H1 (cell line): ENCODE measurements at regions not wholly inside any gene's neighbourhood (a gene's known extent, or its start where the extent isn't known, plus 50 kb on each side); places are given as distances from the start of the nearest gene placed in this dataset.

Source experiments
- CTCF ChIA-PET: fragments of 300-600 bp; sonication (Branson Sonifier 250); formaldehyde crosslinking; loops from one replicate; lab custom pipeline; 2021; ENCODE audit not compliant: partially characterized antibody; lab: Charles Lee
- POLR2A ChIA-PET: fragments of 300-600 bp; sonication (Branson Sonifier 250); formaldehyde crosslinking; loops from one replicate; lab custom pipeline; 2021; ENCODE audit warnings: inconsistent platforms; ENCODE audit not compliant: partially characterized antibody; lab: Charles Lee
- DNase-seq, 2 experiments: peaks; one replicate each; pipeline versions ENCODE4 v3.0.0 to v3.0.0-alpha.2; 2010 to 2022; ENCODE audit warnings: low spot score in 2 of 2, low read depth in 1 of 2, mixed read lengths in 1 of 2
- FAIRE-seq: peaks from 2 replicates; lab custom pipeline; 2011; peaks lifted over from hg19 to GRCh38; lab: Jason Lieb, UNC
- H2AFZ ChIP-seq: 2 replicates; pipeline ENCODE4 v1.8.1; 2012; ENCODE audit warnings: low read length, inconsistent platforms
- H2AK5ac ChIP-seq: 2 replicates; pipeline ENCODE4 v1.6.1; 2013; ENCODE audit warnings: low read depth, low read length
- H2BK120ac ChIP-seq: replicated peaks from 2 replicates; pipeline ENCODE3; 2013; ENCODE audit warnings: low read depth, low read length, inconsistent platforms
- H2BK12ac ChIP-seq: 2 replicates; pipeline ENCODE4 v1.6.1; 2013; ENCODE audit warnings: low read depth, low read length
- H2BK15ac ChIP-seq: 2 replicates; pipeline ENCODE4 v1.6.1; 2013; ENCODE audit warnings: low read length
- H2BK20ac ChIP-seq: 2 replicates; pipeline ENCODE4 v1.6.1; 2013; ENCODE audit warnings: low read length
- H2BK5ac ChIP-seq: 2 replicates; pipeline ENCODE4 v1.6.1; 2013; ENCODE audit warnings: low read depth, low read length
- H3K14ac ChIP-seq: 2 replicates; pipeline ENCODE4 v1.6.1; 2013; ENCODE audit warnings: inconsistent platforms; ENCODE audit not compliant: insufficient read length
- H3K18ac ChIP-seq: 2 replicates; pipeline ENCODE4 v1.6.1; 2013; ENCODE audit warnings: low read length; ENCODE audit errors: extremely low read depth
- H3K23ac ChIP-seq: 2 replicates; pipeline ENCODE4 v1.6.1; 2013; ENCODE audit warnings: inconsistent platforms; ENCODE audit not compliant: insufficient read length
- H3K23me2 ChIP-seq: 2 replicates; pipeline ENCODE4 v1.6.1; 2013; ENCODE audit warnings: low read depth, low read length
- H3K27ac ChIP-seq: 2 replicates; pipeline ENCODE4 v1.6.1; 2011; ENCODE audit warnings: low read depth, low read length, inconsistent platforms
- H3K27me3 ChIP-seq, 4 experiments: replicated peaks in 1 of 4; 1 replicate in 1 of 4; 2 replicates in 3 of 4; pipeline versions ENCODE4 v1.6.1 to v1.8.1; 2011 to 2013; ENCODE audit warnings: low read length in 3 of 4, mild to moderate bottlenecking in 3 of 4, inconsistent platforms in 2 of 4, mixed read lengths in 2 of 4, moderate library complexity in 1 of 4; ENCODE audit not compliant: control insufficient read depth in 3 of 4, insufficient read depth in 3 of 4; ENCODE audit errors: extremely low read depth in 1 of 4
- H3K36me3 ChIP-seq, 4 experiments: 2 replicates each; pipeline versions ENCODE4 v1.6.1 to v1.8.1; 2011 to 2013; ENCODE audit warnings: mild to moderate bottlenecking in 4 of 4, low read length in 3 of 4, moderate library complexity in 2 of 4, control low read depth in 1 of 4, inconsistent platforms in 1 of 4; ENCODE audit not compliant: insufficient read depth in 4 of 4, control insufficient read depth in 2 of 4
- H3K4ac ChIP-seq: replicated peaks from 2 replicates; pipeline ENCODE3; 2013; ENCODE audit warnings: low read length, low read depth, mixed read lengths, inconsistent platforms; ENCODE audit not compliant: insufficient read length
- H3K4me1 ChIP-seq, 4 experiments: replicated peaks in 1 of 4; 1 replicate in 1 of 4; 2 replicates in 3 of 4; pipeline versions ENCODE4 v1.6.1 to v1.8.1; 2011 to 2013; ENCODE audit warnings: low read length in 3 of 4, inconsistent platforms in 2 of 4, mixed read lengths in 1 of 4; ENCODE audit not compliant: insufficient read depth in 4 of 4, control insufficient read depth in 3 of 4
- H3K4me2 ChIP-seq, 2 experiments: 2 replicates each; pipeline versions ENCODE4 v1.6.1 to v1.8.1; 2011 to 2013; ENCODE audit warnings: low read depth in 2 of 2, low read length in 2 of 2, control low read depth in 1 of 2, inconsistent platforms in 1 of 2, mild to moderate bottlenecking in 1 of 2; ENCODE audit not compliant: insufficient read depth in 1 of 2
- H3K4me3 ChIP-seq, 4 experiments: fragments of 200-600, 300-600 bp in 1 of 4; sonication (generic), shearing (Covaris generic), sonication (Bioruptor Twin) in 1 of 4; 2 replicates each; pipeline versions ENCODE4 v1.5.1 to v1.8.1; 2011 to 2016; ENCODE audit warnings: low read length in 4 of 4, low read depth in 3 of 4, control low read depth in 2 of 4, inconsistent platforms in 2 of 4, mild to moderate bottlenecking in 2 of 4, mixed read lengths in 1 of 4, moderate library complexity in 1 of 4; ENCODE audit not compliant: insufficient read depth in 2 of 4; ENCODE audit errors: extremely low read depth in 1 of 4
- H3K56ac ChIP-seq: replicated peaks from 2 replicates; pipeline ENCODE3; 2013; ENCODE audit warnings: low read depth, mild to moderate bottlenecking, mixed read lengths, low read length, inconsistent platforms; ENCODE audit not compliant: insufficient read length
- H3K79me1 ChIP-seq: 2 replicates; pipeline ENCODE4 v1.6.1; 2013; ENCODE audit warnings: low read depth, low read length, control low read depth
- H3K79me2 ChIP-seq, 2 experiments: 2 replicates each; pipeline versions ENCODE4 v1.6.1 to v1.8.1; 2012 to 2013; ENCODE audit warnings: low read length in 2 of 2, mild to moderate bottlenecking in 2 of 2, inconsistent platforms in 1 of 2; ENCODE audit not compliant: insufficient read depth in 2 of 2, control insufficient read depth in 1 of 2
- H3K9ac ChIP-seq, 4 experiments: replicated peaks in 1 of 4; 1 replicate in 1 of 4; 2 replicates in 3 of 4; pipeline versions ENCODE4 v1.6.1 to v1.8.1; 2011 to 2013; ENCODE audit warnings: low read depth in 3 of 4, low read length in 3 of 4, control low read depth in 2 of 4, mild to moderate bottlenecking in 2 of 4, moderate library complexity in 2 of 4, inconsistent platforms in 1 of 4; ENCODE audit errors: extremely low read depth in 1 of 4
- H3K9me3 ChIP-seq, 2 experiments: 2 replicates each; pipeline versions ENCODE4 v1.6.1 to v1.8.1; 2012 to 2013; ENCODE audit warnings: mild to moderate bottlenecking in 2 of 2, moderate library complexity in 2 of 2, control low read depth in 1 of 2, inconsistent platforms in 1 of 2, low read depth in 1 of 2, low read length in 1 of 2, mixed read lengths in 1 of 2; ENCODE audit not compliant: insufficient read depth in 2 of 2
- H4K20me1 ChIP-seq, 2 experiments: replicated peaks in 1 of 2; 2 replicates each; pipeline versions ENCODE3 to v1.8.1; 2011 to 2013; ENCODE audit warnings: inconsistent platforms in 2 of 2, low read length in 2 of 2, mild to moderate bottlenecking in 1 of 2; ENCODE audit not compliant: insufficient read depth in 2 of 2, control insufficient read depth in 1 of 2
- H4K5ac ChIP-seq: 2 replicates; pipeline ENCODE4 v1.6.1; 2013; ENCODE audit warnings: low read length, low read depth, mixed read lengths, inconsistent platforms; ENCODE audit not compliant: insufficient read length
- H4K8ac ChIP-seq: 2 replicates; pipeline ENCODE4 v1.8.0; 2013; ENCODE audit warnings: mild to moderate bottlenecking, moderate library complexity, low read length, inconsistent platforms; ENCODE audit not compliant: insufficient read depth; ENCODE audit errors: extremely low read depth
- H4K91ac ChIP-seq: replicated peaks from 2 replicates; pipeline ENCODE3; 2013; ENCODE audit warnings: low read length, mixed read lengths, inconsistent platforms; ENCODE audit not compliant: insufficient read length
- BACH1 ChIP-seq: IDR thresholded peaks from 2 replicates; pipeline ENCODE4 v1.6.1; 2012; ENCODE audit warnings: low read length, improper control_type of control experiment
- CTBP2 ChIP-seq: IDR thresholded peaks from 2 replicates; pipeline ENCODE4 v1.7.0; 2011; ENCODE audit warnings: borderline replicate concordance, mild to moderate bottlenecking, moderate library complexity, mixed read lengths, low read length; ENCODE audit not compliant: insufficient read depth, insufficient read length
- KDM5A ChIP-seq: fragments of 200-600 bp; IDR thresholded peaks from 2 replicates; pipeline ENCODE4 v1.7.1; 2012; ENCODE audit warnings: mild to moderate bottlenecking, low read length, inconsistent platforms, mixed read lengths
- NANOG ChIP-seq: IDR thresholded peaks from 2 replicates; pipeline ENCODE4 v1.6.1; 2011; ENCODE audit warnings: low read length, low read depth, mild to moderate bottlenecking, inconsistent platforms; ENCODE audit not compliant: insufficient read depth, poor library complexity, severe bottlenecking
- NRF1 ChIP-seq: IDR thresholded peaks from 2 replicates; pipeline ENCODE4 v1.6.1; 2011; ENCODE audit warnings: mild to moderate bottlenecking, low read depth, low read length, improper control_type of control experiment
- RBBP5 ChIP-seq: IDR thresholded peaks from 2 replicates; pipeline ENCODE4 v1.7.1; 2012; ENCODE audit warnings: low read depth, mild to moderate bottlenecking, inconsistent platforms, low read length, moderate library complexity, borderline replicate concordance
- RFX5 ChIP-seq: IDR thresholded peaks from 2 replicates; pipeline ENCODE4 v1.6.1; 2011; ENCODE audit warnings: low read depth, low read length, improper control_type of control experiment, borderline replicate concordance
- SIN3A ChIP-seq, 2 experiments: IDR thresholded peaks in 1 of 2; conservative IDR thresholded peaks in 1 of 2; 2 replicates each; pipeline ENCODE4 v1.6.1; 2011 to 2012; ENCODE audit warnings: low read length in 2 of 2, improper control_type of control experiment in 1 of 2, low read depth in 1 of 2, mild to moderate bottlenecking in 1 of 2
- SIRT6 ChIP-seq: IDR thresholded peaks from one replicate; pipeline ENCODE4 v1.7.1; 2012; ENCODE audit warnings: low read length, inconsistent platforms
- TEAD4 ChIP-seq: IDR thresholded peaks from 2 replicates; pipeline ENCODE4 v1.6.1; 2012; ENCODE audit warnings: low read depth, low read length, inconsistent platforms, mixed read lengths
- WGBS, 2 experiments: shearing (Covaris generic) in 1 of 2; methylation state at CpG; one replicate each; pipeline versions ENCODE4 v1.1.6 to v1.1.7; 2013 to 2015; ENCODE audit warnings: low lambda C conversion rate in 2 of 2, mixed read lengths in 2 of 2, inconsistent platforms in 1 of 2, low coverage in 1 of 2, missing lambda C conversion rate in 1 of 2; ENCODE audit not compliant: insufficient replicate concordance in 2 of 2, insufficient coverage in 1 of 2, insufficient read length in 1 of 2; ENCODE audit errors: extremely low coverage in 1 of 2, missing lambda C conversion rate in 1 of 2; 5-methylcytosine and 5-hydroxymethylcytosine counted together
- TF ChIP-seq, protein P1 (sequence below): IDR thresholded peaks from 2 replicates; pipeline ENCODE4 v1.6.1; 2012; ENCODE audit warnings: inconsistent platforms

DNA sequence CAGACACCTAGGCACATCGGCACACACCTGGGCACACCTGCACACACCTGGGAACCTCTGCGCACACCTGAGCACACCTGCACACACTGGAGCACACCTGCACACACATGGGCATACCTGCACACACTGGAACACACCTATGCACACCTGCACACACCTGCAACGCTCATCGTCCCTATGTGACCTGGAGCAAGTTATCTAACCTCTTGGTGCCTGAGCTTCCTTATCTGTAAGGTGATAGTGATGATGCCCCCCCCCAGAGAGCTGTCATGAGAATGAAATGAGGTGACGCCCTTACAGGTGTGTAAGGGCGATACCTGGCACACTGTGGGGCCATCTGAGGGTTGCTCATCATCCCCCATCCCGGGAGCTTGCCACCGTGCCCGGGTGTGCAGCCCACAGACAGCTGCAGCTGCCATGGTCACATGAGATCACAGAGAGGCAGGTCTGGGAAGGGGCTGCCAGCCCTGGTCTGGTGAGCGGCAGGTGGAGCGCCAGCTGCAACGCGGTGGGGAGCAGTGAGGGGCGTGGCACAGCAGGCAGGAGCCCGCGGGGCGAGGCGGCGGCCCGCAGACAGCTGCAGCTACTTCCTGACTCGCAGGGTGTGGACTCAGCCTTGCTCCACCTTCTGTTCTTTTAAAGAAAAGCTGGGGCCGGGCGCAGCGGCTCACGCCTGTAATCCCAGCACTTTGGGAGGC lies 59.9 kb upstream of the FBRSL1 start:
- peak overlapping the region; percentile 62; the same call in 1 of the 2 replicates for H4K8ac ChIP-seq
- H2BK5ac ChIP-seq = peak overlapping the region; percentile 63; the same call in 1 of the 2 replicates
- H3K4ac ChIP-seq = peak overlapping the region; percentile 93
- H3K36me3 ChIP-seq = no peaks in the 10 kb centered on the region; a peak in 3 of 8 replicates
- 29% methylated on average over 25 of the region's 25 CpGs; no CpG with 5 or more reads in 1 of the 2 experiments for WGBS, 2 experiments
- no peaks in the 10 kb centered on the region for H3K79me1 ChIP-seq
- H3K4me3 ChIP-seq = peak overlapping the region in 1 of 4 experiments; percentile 9; a peak in 1 of 8 replicates
- H2BK12ac ChIP-seq = peak overlapping the region; percentile 81; the same call in 1 of the 2 replicates
- peaks cover 0 to 8% of the 10 kb centered on the region in 2 experiments for H4K20me1 ChIP-seq
- H3K23ac ChIP-seq = no peak overlapping the region
- peak overlapping the region; percentile 47 to 48; a peak in 3 of 4 replicates for H3K4me2 ChIP-seq
- peak in 1 of 2 experiments; percentile 61 for DNase-seq
- CTCF ChIA-PET = interaction anchor here (0.6 to 5.8 kb wide), 9 partner anchors 15 to 276 kb away, joined by 3 to 43 read pairs (median 4); no protein-coding TSS in a partner anchor
- no peak overlapping the region for H4K5ac ChIP-seq
- H2AFZ ChIP-seq = no peak overlapping the region
- H3K9me3 ChIP-seq = peaks cover 10 to 18% of the 10 kb centered on the region in 2 experiments; a peak in 3 of 4 replicates
- H3K9ac ChIP-seq = no peak overlapping the region
- H3K4me1 ChIP-seq = peaks cover 0 to 35% (median 21%) of the 10 kb centered on the region in 4 experiments; a peak in 6 of 7 replicates
- H3K79me2 ChIP-seq = no peaks in the 10 kb centered on the region
- peak overlapping the region; percentile 76 for H2BK120ac ChIP-seq
- H3K27me3 ChIP-seq = peaks cover 14 to 64% (median 58%) of the 10 kb centered on the region in 4 experiments
- POLR2A ChIA-PET = interaction anchor here (0.6 to 1.1 kb wide), 4 partner anchors 42 to 152 kb away, joined by 3 read pairs; no protein-coding TSS in a partner anchor
- peak overlapping the region; percentile 60 for H3K18ac ChIP-seq
- 0 out of 2 replicates have a peak overlapping the region, but pooled peaks have one; percentile 46 for H2BK15ac ChIP-seq
- H3K56ac ChIP-seq = no peak overlapping the region
- FAIRE-seq = no peak
- no peak overlapping the region for H3K14ac ChIP-seq
- no peaks in the 10 kb centered on the region for H3K23me2 ChIP-seq
- H2BK20ac ChIP-seq = peak overlapping the region; percentile 72; the same call in 1 of the 2 replicates
- no peak overlapping the region for H3K27ac ChIP-seq
- H4K91ac ChIP-seq = no peak overlapping the region
- no peak overlapping the region; the same call in 1 of the 2 replicates for H2AK5ac ChIP-seq
- TF ChIP-seq BACH1 = no peak
- TF ChIP-seq RBBP5 = no peak
- TF ChIP-seq, protein P1, sequence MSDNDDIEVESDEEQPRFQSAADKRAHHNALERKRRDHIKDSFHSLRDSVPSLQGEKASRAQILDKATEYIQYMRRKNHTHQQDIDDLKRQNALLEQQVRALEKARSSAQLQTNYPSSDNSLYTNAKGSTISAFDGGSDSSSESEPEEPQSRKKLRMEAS = peak; percentile 55; the same call in 1 of the 2 replicates
- TF ChIP-seq TEAD4 = no peak
- no peak for TF ChIP-seq SIRT6
- TF ChIP-seq RFX5 = no peak
- no peak for TF ChIP-seq KDM5A
- TF ChIP-seq NANOG = no peak
- TF ChIP-seq SIN3A (conservative IDR thresholded peaks at IDR 0.05 in 1 of 2, IDR thresholded peaks at IDR 0.05 in 1 of 2; ENCODE audit: low read depth in 1 of 2, low read length in 2 of 2) = peak in 1 of 2 experiments; percentile 71; a peak in 2 of 4 replicates
- no peak for TF ChIP-seq CTBP2
- TF ChIP-seq NRF1 = no peak
